ENCODE measurements at regions not wholly inside any gene's neighbourhood (a gene's known extent, or its start where the extent isn't known, plus 50 kb on each side); places are given as distances from the start of the nearest gene placed in this dataset.

DNA sequence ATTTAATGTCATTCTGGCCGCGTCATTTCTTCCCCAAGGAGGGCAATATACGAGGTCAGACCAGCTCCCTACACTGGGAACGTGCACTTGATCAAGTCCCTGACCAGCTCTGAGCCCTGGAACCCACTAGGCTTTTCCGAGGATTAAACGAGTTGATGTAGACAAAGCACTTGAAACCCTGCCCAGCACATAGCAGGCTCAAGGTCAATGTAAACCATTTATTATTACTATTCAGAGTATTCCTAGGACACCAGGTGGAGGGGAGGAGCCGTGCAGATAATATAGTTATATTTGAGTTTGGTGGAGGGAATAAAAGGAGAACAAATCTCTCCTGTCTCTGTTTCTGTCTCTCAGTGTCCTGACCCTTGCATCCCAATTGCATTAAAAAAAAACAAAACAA is 174.1 kb upstream of the IGSF21 start:
- peak; percentile 55 for DNase-seq

DNA sequence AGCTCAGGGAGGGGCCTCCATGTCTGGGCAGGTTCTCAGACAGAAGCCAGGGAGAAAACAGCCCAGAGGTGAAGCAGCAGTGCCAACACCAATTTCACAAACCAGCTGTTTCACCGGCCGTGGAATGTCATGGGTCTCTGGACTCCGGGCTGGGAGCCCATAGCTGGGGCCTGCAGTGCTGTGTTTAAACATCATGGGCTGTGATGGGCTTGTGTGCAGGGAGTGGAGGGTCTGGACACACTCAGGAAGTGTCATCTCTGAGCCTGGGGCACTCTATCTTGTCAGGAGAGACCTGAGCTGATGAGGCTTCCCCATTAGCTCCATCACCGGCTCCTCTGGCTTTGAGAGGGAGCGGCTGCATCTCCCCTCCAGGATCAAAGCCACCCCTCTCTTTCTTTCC is 173.6 kb upstream of the IGSF21 start:
- DNase-seq, result no peak

DNA sequence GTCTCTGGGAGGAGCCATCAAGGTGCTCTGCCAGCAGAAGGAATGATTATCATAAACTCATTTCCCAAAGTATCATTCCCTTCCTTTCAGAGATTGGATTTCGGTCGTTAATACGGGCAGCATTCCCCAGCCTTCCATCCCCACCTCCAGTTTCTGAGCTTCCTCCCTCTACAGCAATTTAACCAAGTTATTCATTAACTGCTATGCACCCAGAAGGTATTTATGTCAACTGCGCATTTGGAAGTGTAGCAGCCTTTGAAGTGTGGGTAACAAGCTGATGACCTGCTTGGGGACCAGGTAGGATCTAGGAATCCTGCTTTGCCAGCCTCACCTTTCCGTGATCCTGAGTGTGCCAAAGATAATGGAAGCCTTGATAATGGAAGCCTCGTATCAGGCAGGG is 172.4 kb upstream of the IGSF21 start:
- no peak for DNase-seq

DNA sequence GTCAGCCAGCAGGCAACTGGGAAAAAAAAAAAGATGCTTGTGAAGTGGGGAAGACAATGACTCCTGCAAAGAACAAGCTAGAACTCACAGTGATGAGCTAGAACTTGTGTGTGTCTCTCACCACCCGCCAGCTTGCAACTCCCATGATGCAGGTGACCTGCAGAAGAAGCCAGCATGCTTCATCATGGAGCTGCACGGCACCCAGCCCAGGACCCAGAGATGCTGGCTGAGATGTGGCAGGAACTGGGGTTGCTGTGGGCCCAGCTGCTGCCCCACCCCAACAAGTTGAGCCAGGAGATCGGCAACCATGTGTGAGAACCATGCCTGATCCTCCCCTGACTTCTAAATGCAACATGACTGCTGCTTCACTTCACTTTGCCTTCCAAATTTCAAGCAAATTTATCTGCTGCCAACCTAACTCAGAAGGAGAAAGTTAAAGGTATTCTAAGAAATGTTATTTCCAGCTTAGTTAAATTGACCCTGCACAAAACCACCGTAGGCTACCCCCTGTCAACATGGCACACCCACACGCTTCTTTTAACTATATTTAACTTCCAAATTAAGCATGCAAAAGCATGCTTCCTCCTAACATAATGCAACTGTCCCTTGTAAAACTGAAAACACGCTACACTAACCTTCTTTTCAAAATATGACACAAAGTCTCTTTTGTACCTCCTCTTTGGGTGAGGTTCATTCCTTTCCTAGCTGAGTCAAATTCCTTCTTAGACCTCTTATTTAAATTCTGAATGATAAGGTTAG is 166.0 kb upstream of the IGSF21 start:
- DNase-seq, result no peak

DNA sequence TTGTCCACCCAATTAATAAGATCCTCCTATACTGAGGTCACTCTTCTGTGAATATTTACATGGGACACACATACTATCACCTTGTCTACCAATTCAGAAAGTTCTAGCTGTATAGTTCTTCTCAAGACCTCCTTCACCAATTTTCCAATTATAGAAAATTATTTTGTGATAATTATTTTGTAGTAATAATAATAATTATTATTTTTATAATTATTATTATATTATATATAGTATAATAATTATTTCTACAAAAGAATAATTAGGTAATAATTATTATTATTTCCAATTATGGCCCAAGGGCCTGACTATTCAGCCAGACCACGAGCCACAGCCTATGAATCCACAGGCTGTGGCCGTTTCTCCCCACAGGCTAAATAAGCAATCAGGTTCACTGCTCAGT is 164.1 kb upstream of the IGSF21 start:
- no peak for DNase-seq

DNA sequence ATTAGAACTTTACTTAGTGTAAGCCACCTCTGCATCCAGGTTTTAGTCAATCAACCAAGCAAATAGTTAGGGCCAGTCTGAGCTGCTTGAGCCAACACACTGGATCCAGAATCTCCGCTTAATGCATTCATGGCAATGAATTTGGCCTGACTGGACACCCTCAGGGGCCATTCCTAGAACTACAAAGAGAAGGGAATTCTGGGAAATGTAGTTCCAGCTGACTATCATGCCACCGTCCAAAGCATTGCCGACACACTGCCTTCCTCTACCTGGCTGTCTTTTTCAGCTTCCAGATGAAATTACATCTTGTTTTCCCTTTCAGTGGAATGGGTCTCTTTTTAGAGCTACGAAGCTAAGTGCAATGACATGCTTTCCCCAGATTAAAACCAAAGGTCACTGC is 163.0 kb upstream of the IGSF21 start:
- no peak for DNase-seq

DNA sequence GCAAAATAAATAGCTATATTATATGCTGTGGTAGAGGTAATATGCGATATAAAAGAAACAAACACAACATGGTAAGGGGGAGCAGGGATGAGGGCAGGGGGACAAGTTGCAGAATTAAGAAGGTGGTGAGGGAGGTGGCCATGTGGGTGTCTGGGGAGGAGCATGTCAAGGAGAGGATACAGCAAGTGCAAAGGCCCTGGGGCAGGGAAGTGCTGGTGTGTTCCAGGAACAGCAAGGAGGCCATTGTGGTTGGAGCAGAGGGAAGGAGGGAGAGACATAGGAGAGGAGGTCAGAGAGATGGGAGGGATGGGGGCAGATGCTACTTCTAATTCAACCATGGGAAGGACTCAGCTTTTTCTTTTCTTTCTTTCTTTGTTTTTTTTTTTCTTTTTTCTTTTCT is 161.2 kb upstream of the IGSF21 start:
- DNase-seq, result no peak

DNA sequence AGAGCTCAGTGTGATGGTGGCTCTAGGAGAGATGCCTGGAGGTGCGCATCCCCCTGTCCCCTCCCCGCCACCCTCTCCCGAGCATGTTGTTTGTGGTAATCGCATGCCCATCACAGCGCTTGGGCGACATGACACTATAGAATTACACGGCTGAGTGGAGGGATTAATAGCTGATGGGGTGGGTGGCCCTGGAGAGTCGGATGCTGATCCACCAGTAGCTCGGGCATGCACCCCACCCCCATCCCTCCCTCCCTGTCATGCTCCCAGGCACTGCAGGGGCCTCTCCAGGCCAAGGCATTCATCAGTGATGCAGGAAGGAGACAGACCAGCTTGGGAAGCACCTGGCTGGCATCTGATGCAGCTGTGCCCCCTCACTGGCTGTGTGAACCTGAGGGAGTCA is 159.0 kb upstream of the IGSF21 start:
- DNase-seq, result no peak

DNA sequence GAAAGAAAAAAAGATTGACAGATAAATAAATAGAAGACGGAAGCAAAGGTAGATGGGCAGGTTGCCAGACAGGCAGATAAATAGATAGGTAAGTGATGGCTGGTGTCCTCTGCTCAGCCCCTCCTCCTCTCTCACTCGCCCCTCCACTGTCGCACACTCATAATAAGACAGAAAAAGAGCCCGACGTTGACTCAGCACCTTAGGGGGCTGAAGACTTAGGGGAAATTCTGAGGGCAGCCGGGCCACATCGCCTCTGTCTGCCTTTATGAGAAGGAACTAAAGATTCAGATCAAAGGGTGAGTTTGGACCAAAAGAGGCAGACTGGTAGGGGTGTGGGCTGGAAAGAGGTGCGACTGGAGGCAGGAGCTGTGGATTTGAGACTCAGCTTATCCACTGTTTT is 158.1 kb upstream of the IGSF21 start:
- peak; percentile 44 for DNase-seq

DNA sequence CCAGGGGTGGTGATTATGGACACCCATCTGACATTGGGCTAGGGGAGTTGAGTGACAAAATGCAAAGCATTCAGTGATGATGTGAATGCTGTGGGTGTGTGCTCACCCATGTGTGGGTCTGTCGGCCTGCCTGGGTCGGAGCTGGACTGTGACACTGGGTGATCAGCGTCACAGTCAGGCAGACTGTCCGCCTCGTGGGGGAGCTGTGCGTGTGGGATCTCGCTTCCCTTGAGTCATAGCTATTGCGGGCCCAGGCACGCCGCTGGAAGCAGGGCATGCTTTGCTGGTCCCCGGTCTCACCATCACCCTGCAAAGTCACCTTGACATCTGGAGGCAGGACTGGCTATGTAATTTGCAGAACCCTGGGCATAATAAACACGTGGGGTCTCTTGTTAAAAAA is 156.9 kb upstream of the IGSF21 start:
- no peak for DNase-seq

DNA sequence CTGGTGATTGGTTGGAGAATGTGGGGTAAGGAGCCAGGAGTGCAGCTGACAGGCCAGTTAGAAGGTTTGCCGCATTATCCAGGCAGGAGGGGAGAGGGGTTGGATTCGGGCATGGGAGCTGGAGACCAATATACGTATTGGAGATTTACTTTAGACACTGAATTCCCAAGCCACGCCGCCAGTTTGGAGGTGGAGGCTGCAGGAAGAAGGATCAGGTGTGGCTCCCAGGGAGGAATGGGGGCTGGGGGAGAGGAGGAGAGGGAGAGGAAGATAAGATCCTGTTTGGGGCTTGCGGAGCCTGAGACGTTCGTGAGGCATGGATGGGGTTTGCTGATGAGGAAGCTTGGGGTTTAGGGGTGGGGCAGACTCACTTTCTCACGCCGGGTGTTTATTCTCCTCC is 155.1 kb upstream of the IGSF21 start:
- no peak for DNase-seq

DNA sequence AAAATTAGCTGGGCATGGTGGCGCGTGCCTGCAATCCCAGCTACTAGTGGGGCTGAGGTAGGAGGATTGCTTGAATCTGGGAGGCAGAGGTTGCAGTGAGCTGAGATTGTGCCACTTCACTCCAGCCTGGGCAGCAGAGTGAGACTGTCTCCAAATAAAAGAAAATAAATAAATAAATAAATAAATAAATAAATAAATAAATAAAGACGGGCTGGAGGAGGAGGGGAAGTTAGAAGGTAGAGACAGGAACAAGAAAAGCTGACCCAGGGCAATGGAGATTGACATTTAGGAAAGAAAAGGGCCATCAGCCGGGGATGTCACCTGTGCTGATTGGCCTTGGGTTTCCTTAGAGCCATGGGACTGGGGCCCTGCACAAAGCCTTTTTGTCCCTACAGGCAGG is 153.7 kb upstream of the IGSF21 start:
- DNase-seq, result no peak

DNA sequence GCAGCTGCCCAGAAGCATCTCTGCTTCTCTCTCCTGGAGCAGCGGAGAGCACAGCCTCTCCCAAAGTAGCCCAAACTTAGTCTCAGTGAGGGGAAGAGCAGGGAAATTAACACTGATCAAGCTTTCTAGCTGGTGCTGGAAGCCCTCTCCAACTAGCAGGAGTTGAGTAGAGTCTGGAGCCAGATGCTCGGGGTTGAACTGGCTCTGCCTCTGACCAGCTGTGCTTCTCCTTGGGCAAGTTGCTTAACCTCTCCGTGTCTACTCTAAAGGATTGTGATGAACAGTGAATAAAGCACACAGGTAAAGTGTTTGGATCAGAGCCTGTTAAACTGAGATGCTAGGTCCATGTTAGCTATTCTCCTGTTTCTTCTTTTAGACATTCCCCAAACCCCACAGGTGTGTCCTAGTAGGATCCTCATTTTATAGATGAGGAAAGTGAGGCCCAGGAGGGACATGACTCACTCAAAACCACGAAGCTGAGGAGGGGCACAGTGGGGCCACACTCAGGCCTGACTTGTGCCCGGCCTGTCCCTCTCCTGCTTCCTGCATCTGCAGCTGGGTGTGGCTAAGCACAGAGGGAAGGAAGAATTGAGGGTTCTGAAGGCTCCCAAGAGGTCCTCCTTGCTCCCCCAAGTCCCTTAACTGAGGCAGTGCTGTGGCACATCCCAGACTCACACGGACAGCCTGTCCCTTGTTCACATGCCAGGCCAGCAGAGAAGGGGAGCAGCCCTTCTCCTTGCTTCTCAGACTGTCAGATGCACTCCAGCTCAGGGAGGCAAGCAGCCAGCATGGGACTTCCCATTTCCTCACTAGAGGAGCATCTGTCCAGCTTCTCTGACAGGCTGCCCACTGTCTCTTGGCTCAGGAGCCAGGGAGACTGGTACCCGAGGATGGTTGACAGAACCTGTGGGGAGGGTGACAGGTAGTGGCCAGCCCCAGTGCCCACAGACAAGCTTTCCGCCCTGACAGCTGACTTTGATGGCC is 152.0 kb upstream of the IGSF21 start:
- no peak for DNase-seq

DNA sequence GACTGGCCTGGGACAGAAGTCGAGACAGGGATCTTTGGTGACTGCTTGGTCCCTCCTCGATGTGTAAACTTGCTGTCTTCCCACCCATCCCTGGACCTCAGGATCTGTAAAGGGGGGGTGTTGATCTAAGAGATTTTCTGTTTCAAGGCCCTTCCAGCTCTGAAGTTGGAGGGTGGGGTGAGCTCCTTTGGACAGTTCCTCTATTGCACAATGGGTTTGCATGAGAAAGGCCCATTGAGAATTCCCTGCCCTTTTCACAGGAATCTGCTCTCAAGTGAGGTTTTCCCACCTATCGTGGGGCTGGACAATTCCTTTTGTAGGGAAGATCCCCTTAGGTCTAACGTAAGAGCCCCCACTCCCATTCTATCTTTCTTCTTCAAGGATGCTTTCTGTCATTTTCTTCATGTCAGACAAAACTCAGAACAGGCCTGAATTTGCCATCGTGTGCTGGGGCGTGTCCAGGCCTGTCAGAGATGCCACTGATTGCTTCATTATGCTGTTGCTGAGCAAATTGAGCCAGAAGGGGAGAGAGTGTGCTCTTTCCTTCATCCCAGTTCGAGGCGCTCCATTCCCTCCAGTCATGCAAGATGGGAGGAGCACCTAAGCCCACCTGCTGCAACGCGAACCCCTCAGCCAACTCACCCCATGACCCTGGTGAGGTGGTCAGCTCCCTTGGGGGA is 149.9 kb upstream of the IGSF21 start:
- DNase-seq, result no peak

DNA sequence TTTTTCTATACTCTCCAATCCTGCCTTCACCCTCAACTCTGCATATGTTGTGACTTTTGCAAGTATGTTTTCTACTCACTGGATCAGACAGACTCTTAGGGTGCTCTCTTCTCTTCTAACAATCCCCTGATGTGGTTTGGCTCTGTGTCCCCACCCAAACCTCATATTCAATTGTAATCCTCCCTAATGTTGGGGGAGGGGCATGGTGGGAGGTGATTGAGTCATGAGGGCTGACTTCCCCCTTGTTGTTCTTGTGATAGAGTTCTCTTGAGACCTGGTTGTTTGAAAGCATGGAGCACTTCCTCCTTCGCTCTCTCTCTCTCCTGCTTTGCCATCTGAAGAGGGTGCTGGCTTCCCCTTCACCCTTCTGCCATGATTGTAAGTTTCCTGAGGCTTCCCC is 148.9 kb upstream of the IGSF21 start:
- DNase-seq, result no peak

DNA sequence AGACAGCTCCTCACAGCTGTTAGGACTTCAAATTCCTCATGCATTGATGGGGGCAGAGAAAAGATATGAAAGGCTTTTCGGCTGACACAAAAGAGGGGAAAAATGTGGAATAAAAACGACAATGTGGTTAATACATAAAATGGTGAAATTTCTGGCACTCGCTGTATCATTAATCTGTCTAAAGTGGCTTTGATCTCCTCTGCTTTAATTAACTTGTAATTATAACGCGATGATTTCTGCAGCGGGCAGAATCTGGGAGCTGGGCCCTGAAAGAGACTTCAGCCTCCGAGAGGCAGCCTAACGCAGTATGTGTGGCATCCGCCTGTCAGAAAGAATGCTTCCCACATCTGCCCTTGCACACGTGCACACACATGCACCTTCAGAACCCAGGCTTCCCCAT is 144.1 kb upstream of the IGSF21 start:
- no peak for DNase-seq

DNA sequence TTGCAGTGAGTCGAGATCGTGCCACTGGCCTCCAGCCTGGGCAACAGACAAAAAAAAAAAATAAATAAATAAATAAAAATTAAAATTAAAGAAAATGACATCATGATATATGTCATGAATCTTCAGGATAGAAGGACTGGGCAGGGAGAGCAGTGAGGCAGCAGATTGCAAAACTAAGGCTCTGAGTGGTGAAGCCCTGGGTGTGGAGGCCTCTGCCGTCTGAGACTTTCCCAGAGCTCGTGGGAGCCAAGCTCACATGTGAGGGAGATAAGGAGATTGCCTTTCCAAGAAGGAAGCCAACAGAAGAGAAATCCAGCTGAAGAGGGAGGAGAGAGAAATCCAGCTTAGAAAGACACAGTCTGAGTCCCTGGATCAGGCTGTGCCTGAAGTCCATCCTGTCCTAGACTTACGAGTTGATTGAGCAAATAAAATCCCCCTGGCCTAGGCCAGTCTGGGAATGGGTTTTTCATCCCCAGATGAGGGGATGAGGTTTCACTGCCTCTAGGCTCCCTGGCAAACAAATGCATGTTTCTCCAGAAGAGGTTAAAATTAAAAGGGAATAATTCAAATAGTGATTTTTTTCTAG is 142.0 kb upstream of the IGSF21 start:
- no peak for DNase-seq

DNA sequence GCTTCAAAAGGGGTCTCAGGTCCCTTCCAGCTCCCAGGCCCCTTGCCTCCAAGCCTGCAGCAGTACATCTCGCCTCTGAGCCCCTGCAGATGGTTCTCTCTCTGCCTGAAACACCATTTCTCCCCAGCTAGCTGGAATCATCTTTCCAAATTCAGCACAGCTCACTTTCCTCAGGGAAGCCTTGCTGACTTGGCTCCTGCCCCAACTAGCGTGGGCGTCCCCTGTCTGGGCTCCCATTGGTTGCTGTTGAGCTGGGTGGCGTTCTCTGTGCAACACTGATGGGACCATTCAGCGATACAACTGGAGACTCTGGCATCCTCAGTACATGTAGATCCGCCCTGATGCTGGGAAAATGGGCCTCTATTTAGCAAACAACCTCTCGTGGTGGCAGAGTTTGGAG is 141.3 kb upstream of the IGSF21 start:
- no peak for DNase-seq

DNA sequence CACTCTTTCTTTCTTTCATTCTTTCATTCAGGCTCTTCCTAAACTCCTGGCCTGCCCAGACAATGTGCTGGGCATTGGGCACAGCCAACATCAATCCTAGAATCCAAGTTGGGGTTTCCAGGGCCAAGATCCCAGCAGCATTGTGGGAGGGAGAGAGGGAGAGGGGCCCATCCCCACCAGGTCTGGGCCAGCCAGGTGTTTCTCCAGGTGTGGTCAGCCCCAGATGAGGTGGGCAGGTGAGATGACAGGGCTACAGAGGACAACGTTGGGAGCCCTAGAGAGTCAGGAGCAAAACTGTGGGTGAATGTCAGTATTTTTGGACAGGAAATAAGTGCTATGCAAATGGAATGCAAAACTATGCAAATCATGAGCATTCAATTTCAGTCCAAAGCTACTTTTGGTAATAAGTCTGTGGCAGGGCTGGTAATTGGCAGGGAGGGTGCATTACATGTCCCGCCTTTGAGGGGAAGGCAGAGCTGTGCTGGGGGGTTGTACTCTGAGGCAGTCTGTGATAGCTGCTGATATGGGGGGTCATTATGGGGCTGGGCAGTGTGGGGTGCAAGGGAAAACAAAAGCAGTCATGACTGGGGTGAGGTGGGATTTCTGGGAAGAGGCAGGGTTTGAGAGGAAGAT is 139.9 kb upstream of the IGSF21 start:
- no peak for DNase-seq

DNA sequence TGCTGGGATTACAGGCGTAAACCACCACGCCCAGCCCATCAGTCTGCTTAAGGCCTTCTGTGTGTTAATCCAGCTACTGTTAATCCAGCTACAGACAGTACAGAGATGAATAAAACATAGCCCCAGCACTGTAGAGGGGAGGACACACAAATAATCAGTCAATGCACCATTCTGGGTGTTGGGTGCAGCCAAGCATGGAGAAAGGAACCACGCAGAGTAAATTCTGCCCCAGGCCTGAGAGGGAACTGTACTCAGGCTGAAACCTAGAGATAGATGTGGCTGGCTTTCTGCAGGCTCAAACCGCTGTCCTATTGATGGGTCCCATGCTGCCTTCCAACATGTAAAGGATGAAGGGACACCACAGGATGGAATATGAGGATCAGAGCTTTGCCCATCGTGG is 136.8 kb upstream of the IGSF21 start:
- DNase-seq, result no peak

DNA sequence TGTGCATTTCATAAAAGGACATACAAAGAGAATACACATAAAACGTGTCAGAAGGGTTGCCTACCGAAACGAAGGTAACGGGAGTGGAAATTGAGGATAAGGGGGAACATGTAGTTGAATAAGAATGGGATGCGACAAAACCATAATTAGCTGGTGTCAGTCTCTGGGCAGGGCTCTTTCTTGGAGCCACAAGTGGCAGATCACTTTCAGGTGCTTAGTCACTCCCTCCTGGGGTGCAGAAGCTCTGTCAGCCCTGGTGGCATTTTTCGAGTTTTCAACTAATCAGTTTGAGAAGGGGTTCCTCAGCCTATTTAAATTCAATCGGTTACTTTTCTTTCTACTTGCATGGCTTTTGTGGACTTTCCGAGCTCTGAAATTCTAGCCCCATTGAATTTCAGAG is 133.9 kb upstream of the IGSF21 start:
- DNase-seq, result no peak

DNA sequence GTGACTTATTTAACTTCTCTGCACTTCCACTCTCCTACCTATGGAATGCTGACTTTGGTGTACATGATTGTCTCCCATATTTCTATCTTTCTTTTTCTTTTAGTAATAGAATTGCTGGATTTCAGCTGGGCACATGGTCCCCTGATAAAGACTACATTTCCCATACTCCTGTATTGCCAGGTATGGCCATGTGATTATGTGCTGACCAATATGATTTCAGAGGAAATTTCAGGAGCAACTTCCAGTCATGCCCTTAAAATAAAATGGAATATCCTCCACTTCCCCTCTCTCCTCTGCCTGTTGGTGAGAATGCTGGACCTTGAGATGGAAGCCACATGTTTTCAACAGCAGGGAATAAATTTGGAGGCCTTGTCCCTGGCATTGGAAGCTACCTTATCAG is 130.7 kb upstream of the IGSF21 start:
- DNase-seq, result no peak

DNA sequence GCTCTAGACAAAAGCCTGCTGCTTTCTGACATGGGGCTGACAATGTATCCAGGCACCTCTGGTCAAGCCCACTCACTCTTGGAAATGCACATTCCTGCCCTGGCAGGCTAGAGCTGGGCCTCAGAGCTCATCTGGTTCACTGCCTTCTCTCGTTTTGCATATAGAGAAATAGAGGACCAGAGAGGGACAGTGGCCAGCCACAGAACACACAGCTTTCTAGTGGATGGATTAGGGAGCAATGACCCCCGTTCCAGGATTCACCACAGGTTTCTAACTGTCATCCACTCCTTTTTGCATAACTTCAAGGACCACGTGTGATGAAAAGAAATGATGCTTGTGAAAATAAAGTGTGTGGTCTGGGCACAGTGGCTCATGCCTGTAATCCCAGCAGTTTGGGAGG is 129.6 kb upstream of the IGSF21 start:
- no peak for DNase-seq
